22Rv1 (cell line): ENCODE measurements at regions not wholly inside any gene's neighbourhood (a gene's known extent, or its start where the extent isn't known, plus 50 kb on each side); places are given as distances from the start of the nearest gene placed in this dataset.

Experiments
- ZFX ChIP-seq: fragments of 450-650 bp; IDR thresholded peaks from 2 replicates; pipeline ENCODE4 v1.6.1; 2017; ENCODE audit warnings: antibody characterized with exemption, borderline replicate concordance
- TF ChIP-seq, protein P1 (sequence below): fragments of 450-650 bp; IDR thresholded peaks from 2 replicates; pipeline ENCODE4 v1.5.1; 2017; ENCODE audit warnings: mild to moderate bottlenecking

GRCh38 chr12:13380297-13380696, 183.8 kb downstream of the EMP1 start:
- TF ChIP-seq, protein P1, sequence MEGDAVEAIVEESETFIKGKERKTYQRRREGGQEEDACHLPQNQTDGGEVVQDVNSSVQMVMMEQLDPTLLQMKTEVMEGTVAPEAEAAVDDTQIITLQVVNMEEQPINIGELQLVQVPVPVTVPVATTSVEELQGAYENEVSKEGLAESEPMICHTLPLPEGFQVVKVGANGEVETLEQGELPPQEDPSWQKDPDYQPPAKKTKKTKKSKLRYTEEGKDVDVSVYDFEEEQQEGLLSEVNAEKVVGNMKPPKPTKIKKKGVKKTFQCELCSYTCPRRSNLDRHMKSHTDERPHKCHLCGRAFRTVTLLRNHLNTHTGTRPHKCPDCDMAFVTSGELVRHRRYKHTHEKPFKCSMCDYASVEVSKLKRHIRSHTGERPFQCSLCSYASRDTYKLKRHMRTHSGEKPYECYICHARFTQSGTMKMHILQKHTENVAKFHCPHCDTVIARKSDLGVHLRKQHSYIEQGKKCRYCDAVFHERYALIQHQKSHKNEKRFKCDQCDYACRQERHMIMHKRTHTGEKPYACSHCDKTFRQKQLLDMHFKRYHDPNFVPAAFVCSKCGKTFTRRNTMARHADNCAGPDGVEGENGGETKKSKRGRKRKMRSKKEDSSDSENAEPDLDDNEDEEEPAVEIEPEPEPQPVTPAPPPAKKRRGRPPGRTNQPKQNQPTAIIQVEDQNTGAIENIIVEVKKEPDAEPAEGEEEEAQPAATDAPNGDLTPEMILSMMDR = no peak
- no peak for TF ChIP-seq ZFX
